22Rv1 (cell line): ENCODE measurements at regions not wholly inside any gene's neighbourhood (a gene's known extent, or its start where the extent isn't known, plus 50 kb on each side); places are given as distances from the start of the nearest gene placed in this dataset.

ENCODE experiments used
- H3K27ac ChIP-seq: fragments of 450-650 bp; 2 replicates; pipeline ENCODE4 v1.5.1; 2017
- ZFX ChIP-seq: fragments of 450-650 bp; IDR thresholded peaks from 2 replicates; pipeline ENCODE4 v1.6.1; 2017; ENCODE audit warnings: antibody characterized with exemption, borderline replicate concordance
- TF ChIP-seq, protein P1 (sequence below): fragments of 450-650 bp; IDR thresholded peaks from 2 replicates; pipeline ENCODE4 v1.5.1; 2017; ENCODE audit warnings: mild to moderate bottlenecking

DNA sequence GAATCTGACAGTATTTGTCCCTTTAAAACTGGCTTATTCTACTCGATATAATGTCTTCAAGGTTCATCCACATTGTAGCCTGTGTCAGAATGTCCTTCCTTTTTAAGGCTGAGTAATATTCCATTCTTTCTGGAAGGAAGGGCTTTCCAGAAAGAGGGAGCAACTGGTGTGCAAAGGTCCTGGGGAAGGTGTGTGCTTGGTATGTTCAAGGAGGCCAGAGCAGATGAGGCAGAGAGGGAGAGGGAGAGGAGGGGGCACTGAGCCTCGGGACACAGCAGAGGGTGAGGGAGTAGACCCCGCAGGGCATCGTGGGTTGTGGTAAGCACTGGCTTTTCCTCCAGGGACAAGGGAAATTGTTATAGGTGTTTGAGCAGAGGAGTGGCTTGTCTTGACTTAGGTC, 90.9 kb upstream of the NCOR2 start:
- H3K27ac ChIP-seq, result no peak overlapping the region
- no peak for TF ChIP-seq ZFX
- TF ChIP-seq, protein P1, sequence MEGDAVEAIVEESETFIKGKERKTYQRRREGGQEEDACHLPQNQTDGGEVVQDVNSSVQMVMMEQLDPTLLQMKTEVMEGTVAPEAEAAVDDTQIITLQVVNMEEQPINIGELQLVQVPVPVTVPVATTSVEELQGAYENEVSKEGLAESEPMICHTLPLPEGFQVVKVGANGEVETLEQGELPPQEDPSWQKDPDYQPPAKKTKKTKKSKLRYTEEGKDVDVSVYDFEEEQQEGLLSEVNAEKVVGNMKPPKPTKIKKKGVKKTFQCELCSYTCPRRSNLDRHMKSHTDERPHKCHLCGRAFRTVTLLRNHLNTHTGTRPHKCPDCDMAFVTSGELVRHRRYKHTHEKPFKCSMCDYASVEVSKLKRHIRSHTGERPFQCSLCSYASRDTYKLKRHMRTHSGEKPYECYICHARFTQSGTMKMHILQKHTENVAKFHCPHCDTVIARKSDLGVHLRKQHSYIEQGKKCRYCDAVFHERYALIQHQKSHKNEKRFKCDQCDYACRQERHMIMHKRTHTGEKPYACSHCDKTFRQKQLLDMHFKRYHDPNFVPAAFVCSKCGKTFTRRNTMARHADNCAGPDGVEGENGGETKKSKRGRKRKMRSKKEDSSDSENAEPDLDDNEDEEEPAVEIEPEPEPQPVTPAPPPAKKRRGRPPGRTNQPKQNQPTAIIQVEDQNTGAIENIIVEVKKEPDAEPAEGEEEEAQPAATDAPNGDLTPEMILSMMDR, result no peak

DNA sequence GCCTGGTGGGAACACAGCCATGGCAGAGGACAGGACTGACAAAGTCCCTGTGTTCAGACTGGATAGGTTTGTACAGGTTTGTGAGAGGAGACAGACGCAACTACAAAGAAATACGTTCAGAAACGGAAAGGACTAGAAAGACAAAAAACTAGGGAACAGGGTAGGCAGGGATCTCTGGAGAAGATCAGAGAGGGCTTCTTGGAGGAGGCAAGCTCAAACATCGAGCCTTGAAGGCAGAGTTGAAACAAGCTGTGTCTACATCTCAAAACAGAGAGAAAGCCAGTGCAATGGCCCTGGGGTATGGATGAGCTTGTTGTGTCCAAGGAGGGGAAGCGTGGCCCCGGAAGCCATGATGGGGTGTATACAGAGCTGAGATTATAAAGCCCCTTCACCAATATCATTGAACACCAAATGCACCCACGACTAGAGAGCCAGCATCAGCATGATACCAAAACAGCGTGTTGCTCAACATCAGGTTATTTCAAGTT, 89.6 kb upstream of the NCOR2 start:
- no peak overlapping the region for H3K27ac ChIP-seq
- TF ChIP-seq, protein P1, result no peak
- no peak for TF ChIP-seq ZFX

DNA sequence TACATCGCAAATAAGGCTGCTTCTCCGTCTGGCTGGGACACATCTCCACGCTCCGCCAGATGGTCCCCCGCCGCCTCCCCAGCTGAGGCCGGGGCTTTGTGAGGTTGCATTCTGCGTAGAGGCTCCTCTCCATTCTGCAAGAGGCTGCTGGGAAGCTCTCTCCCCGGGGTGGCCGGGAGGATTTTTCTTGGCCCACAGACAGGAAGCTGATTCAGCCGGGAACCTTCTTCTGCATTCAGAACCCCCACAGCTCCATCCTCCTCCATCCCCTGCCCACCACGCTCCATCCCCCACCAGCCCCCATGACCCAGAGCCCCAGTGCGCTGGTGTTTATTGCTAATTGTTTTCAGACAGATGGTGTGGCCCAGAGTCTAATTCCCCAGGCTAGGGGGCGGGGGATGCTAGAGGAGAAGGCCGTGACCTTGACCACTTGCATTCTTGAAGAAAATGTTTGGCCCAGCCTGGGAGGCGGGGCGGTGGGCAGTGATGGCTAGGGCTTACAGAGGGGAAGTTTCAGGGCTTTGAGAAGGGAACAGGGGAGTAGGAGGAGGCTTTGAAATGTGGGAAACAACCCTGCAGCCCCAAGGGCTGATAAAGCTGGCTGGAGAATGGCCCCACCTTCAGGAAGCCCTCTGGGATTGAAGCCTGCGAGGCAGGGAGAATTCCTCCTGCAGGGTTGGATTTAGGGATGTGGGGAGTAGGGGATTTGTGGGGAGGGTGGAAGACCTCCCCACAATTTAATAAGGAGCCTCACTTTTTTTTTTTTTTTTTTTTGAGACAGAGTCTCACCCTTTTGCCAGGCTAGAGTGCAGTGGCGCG, 88.5 kb upstream of the NCOR2 start:
- TF ChIP-seq, protein P1, result no peak
- TF ChIP-seq ZFX, result no peak
- no peak overlapping the region for H3K27ac ChIP-seq

DNA sequence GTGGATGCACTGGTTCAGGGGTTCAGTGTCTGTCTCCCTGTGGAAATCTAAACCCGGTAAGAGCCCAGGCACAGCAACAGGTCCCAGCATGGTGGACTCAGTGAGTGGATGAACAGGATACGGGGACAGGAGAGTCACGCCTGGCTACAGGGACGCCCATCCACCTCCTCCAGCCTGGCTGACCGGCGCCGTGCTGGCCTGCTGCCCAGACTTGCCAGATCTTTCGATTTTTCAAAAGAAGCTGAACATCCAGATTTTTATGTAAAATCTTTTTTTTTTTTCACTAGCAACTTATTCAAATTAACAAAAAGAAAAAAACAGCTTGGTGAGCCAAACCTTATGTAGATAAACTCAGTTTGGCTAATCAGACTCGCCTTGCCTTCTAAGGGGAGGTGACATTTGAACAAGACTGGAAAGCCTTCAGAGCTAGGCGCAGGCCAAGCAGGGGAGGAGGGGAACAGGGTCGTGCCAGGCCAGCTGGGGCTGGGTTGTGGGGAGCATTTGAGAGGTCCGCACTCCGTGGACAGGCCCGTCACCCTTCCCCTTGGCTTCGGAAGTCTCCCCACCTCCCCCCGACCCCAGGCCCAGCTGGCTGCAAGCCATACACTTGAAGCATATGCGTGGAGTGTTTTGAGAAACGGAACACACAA, 87.8 kb upstream of the NCOR2 start:
- no peak for TF ChIP-seq ZFX
- TF ChIP-seq, protein P1, result no peak
- H3K27ac ChIP-seq, result no peak overlapping the region

DNA sequence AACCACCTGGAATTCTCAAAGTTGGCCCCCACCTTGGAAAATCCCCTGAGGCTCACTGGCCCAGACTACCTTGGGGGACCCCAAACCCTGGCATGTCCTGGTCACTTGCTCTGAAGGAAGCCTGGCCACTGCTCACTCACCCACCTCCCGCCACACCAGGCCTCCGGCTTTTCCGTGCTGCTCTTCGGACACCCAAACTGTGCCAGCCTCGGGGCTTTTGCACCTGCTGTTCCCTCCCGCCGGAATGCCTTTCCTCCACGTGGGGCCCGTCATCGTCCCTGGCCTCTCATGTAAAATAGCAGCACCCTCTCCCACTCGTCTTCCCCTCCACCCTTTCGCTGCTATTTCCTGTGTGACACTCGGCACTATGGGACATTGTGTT, 87.2 kb upstream of the NCOR2 start:
- no peak overlapping the region for H3K27ac ChIP-seq
- TF ChIP-seq, protein P1, result no peak
- no peak for TF ChIP-seq ZFX

DNA sequence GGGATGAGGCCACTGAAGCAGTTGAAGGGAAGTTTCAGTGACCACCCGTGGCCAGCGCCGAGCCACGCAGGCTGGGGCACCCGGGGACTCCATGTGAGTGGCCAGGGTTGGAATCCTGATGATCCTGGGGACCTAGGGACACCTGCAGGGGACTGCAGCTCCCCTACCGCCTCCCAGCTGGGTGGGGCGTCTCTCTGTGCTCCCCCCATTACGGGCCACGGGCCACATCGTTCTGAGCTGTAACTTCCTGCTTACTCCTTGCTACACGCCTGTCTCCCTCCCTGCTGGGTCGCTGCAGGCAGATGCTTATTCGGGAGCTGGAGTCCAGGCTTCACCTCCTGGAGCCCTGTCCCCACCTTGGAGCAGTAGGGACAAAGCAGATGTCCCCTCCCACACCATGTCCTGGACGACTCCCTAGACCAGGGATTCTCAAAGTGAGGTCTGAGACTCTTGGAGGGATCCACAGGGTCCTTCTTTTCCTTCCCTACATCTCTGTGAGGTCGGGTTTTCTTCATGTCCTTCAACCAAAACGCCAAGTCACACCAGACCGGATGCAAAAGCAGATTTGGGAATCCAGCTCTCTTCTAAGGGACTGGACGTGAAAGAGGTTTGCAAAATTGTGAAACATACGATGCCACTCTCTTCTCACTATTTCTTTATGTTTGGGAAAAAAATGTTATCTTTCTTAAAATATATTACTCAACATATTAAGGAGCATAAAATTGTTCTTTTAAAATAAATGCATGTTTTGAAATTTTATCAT, 85.9 kb upstream of the NCOR2 start:
- H3K27ac ChIP-seq, result no peak overlapping the region
- TF ChIP-seq ZFX, result no peak
- TF ChIP-seq, protein P1, result no peak
